Activated T-cell treated with anti-CD3 and anti-CD28 coated beads, Interleukin-2, amount 50 U/mL, for 72 hours (primary cell): ENCODE measurements at regions not wholly inside any gene's neighbourhood (a gene's known extent, or its start where the extent isn't known, plus 50 kb on each side); places are given as distances from the start of the nearest gene placed in this dataset.
A peak's percentile ranks its signal among the peaks of the same experiment; 100 is the strongest.
"Not testable (repeated sequence)": the region's sequence is repeated elsewhere in the genome, so short reads cannot be mapped to it uniquely, and the experiment has no call there.

Source experiments
- ATAC-seq, 2 donors: fragments of 150-1000 bp; cut with Tn5 transposase; replicated peaks in 1 of 2; 2 replicates each; pipeline ENCODE4 v1.10.0; 2021; ENCODE audit warnings: moderate library complexity in 2 of 2, mild to moderate bottlenecking in 1 of 2
- DNase-seq, 2 donors: peaks; one replicate each; pipeline ENCODE4 v3.0.0; 2021 to 2022; ENCODE audit warnings: mixed read lengths in 1 of 2
- H3K27ac Mint-ChIP-seq: one replicate; pipeline ENCODE4 v1.8.0; 2022; ENCODE audit warnings: mild to moderate bottlenecking, moderate library complexity, mixed read lengths
- H3K27me3 Mint-ChIP-seq: one replicate; pipeline ENCODE4 v1.8.0; 2022; ENCODE audit warnings: low read depth, mixed read lengths
- H3K36me3 Mint-ChIP-seq, 2 donors: one replicate each; pipeline ENCODE4 v1.8.0; 2022; ENCODE audit warnings: mixed read lengths in 2 of 2, mild to moderate bottlenecking in 1 of 2; ENCODE audit not compliant: insufficient read depth in 2 of 2
- H3K4me1 Mint-ChIP-seq: one replicate; pipeline ENCODE4 v1.8.0; 2022; ENCODE audit warnings: low read depth, mixed read lengths
- H3K4me3 Mint-ChIP-seq, 2 donors: one replicate each; pipeline ENCODE4 v1.8.0; 2022; ENCODE audit warnings: mild to moderate bottlenecking in 2 of 2, mixed read lengths in 2 of 2, moderate library complexity in 2 of 2
- H3K9me3 Mint-ChIP-seq, 2 donors: one replicate each; pipeline ENCODE4 v1.8.0; 2022; ENCODE audit warnings: mixed read lengths in 2 of 2

DNA sequence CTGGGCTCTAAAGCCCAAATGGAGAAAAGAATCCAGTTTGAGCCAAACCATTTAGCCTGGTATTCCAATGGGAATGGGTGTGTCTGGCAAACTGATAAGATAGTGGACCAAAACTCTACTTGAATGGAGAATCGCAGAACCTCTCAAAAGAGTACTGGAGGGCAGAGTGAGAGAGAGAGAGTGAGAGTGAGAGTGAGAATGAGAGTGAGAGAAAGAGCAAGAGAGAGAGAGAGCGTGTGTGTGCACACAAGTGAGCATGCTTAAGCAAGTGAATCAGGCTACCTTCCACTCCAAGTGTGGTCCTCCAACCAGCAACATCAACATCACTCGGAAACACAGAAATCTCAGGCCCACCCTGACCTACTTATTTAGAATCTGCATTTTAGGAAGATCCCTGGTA, 58.8 kb downstream of the UQCRFS1 start:
- ATAC-seq (no peak), DNase-seq (no peak)
- H3K4me3 Mint-ChIP-seq: no peak overlapping the region
- H3K4me1 Mint-ChIP-seq: no peaks in the 10 kb centered on the region
- H3K36me3 Mint-ChIP-seq: peaks cover 3 to 7% of the 10 kb centered on the region in 2 donors
- no peaks in the 10 kb centered on the region for H3K27me3 Mint-ChIP-seq
- H3K27ac Mint-ChIP-seq: no peak overlapping the region
- peaks cover 17 to 23% of the 10 kb centered on the region in 2 donors for H3K9me3 Mint-ChIP-seq

DNA sequence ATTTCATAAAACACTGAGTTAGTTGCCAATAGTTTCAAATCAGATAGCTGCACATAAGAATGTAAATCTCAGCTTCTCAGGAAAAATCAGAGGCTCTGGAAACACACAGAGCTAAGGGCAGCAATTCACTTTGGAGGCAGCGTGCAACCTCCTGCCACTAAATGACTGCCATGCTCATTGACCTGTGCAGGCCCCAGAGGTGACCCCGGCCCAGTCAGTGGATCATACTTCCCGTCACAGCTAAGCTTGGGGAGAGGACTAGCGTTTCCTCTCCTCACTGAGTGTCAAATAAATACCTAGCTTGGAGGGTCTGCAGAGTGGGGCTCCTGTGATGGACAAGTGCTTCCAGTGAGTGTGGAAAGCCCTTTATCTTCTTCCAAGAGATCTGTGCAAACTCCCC, 67.2 kb downstream of the UQCRFS1 start:
- ATAC-seq (no peak), DNase-seq (no peak)
- Mint-ChIP-seq H3K36me3 (no peaks in the 10 kb centered on the region), H3K4me1 (no peaks in the 10 kb centered on the region), H3K9me3 (peaks cover 1 to 2% of the 10 kb centered on the region in 2 donors), H3K4me3 (no peak overlapping the region), H3K27me3 (peaks cover 9% of the 10 kb centered on the region), H3K27ac (no peak overlapping the region)

DNA sequence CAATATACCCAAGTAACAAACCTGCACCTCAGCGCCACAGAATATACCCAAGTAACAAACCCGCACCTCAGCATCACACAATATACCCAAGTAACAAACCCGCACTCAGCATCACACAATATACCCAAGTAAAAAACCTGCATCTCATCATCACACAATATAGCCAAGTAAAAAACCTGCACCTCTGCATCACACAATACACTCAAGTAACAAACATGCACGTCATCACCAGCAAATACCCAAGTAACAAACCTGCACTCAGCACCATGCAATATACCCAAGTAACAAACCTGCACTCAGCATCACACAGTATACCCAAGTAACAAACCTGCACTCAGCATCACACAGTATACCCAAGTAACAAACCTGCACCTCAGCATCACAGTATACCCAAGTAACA, 69.8 kb downstream of the UQCRFS1 start:
- no peaks in the 10 kb centered on the region for H3K4me1 Mint-ChIP-seq
- H3K27ac Mint-ChIP-seq: no peak overlapping the region
- H3K36me3 Mint-ChIP-seq: peaks cover 3 to 4% of the 10 kb centered on the region in 2 donors
- H3K4me3 Mint-ChIP-seq: no peak overlapping the region
- peaks cover 1 to 14% of the 10 kb centered on the region in 2 donors for H3K9me3 Mint-ChIP-seq
- peaks cover 9% of the 10 kb centered on the region for H3K27me3 Mint-ChIP-seq
- no peak for DNase-seq
- no peak for ATAC-seq

DNA sequence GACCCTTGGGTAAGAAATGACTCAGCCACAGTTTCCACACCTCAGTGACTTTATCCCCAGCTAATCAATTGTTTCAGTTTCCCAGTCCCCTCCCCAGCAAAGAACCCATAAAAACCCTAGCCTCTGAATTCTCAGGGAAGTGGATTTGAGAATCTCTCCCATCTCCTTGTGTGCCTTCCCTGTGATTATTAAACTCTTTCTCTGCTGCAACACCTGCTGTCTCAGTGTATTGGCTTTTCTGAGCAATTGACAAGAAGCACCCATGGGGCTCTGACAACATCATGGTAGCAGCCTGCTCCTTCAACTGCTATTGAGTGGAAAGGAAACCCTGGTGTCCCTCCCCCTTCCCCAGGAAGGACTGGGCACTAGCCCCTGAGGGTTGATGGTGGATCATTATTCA, 73.7 kb downstream of the UQCRFS1 start:
- no peak for ATAC-seq
- H3K4me1 Mint-ChIP-seq: no peaks in the 10 kb centered on the region
- H3K36me3 Mint-ChIP-seq: peaks cover 5 to 12% of the 10 kb centered on the region in 2 donors
- no peak overlapping the region for H3K27ac Mint-ChIP-seq
- H3K27me3 Mint-ChIP-seq: peaks cover 1% of the 10 kb centered on the region
- no peak overlapping the region for H3K4me3 Mint-ChIP-seq
- peaks cover 15 to 22% of the 10 kb centered on the region in 2 donors for H3K9me3 Mint-ChIP-seq
- no peak for DNase-seq

DNA sequence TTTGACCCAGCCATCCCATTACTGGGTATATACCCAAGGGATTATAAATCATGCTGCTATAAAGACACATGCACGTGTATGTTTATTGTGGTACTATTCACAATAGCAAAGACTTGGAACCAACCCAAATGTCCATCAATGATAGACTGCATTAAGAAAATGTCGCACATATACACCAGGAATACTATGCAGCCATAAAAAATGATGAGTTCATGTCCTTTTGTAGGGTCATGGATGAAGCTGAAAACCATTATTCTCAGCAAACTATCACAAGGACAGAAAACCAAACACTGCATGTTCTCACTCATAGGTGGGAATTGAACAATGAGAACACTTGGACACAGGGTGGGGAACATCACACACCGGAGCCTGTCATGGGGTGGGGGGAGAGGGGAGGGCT, 74.7 kb downstream of the UQCRFS1 start:
- not testable (repeated sequence) for H3K27ac Mint-ChIP-seq, ATAC-seq, H3K27me3 Mint-ChIP-seq, H3K4me3 Mint-ChIP-seq, H3K4me1 Mint-ChIP-seq, DNase-seq
- H3K36me3 Mint-ChIP-seq: peaks cover 7 to 15% of the 10 kb centered on the region in 2 donors
- H3K9me3 Mint-ChIP-seq: peaks cover 17 to 27% of the 10 kb centered on the region in 2 donors

DNA sequence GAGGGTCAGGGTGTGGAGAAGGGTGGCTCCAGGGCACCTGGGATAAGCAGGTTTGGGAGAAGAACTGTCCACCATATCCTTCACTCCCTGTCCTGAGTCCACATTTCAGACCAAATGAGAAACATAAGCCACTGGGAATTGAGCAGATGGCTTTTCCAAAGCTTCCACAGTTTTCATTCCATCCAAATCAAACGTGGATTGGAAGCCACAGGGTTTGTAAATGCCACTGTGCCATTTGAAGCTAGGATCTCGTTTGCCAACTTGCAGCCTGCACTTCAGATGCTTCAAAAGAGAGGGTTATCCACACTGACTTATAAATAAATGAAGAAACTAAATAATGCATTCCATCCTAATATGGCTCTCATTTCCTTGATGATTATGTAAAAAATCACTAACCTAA, 81.5 kb downstream of the UQCRFS1 start:
- DNase-seq (no peak), ATAC-seq (no peak)
- Mint-ChIP-seq H3K4me3 (no peak overlapping the region), H3K4me1 (no peaks in the 10 kb centered on the region), H3K27ac (no peak overlapping the region), H3K9me3 (peaks cover 6 to 11% of the 10 kb centered on the region in 2 donors), H3K36me3 (peaks cover 4 to 6% of the 10 kb centered on the region in 2 donors), H3K27me3 (no peaks in the 10 kb centered on the region)

DNA sequence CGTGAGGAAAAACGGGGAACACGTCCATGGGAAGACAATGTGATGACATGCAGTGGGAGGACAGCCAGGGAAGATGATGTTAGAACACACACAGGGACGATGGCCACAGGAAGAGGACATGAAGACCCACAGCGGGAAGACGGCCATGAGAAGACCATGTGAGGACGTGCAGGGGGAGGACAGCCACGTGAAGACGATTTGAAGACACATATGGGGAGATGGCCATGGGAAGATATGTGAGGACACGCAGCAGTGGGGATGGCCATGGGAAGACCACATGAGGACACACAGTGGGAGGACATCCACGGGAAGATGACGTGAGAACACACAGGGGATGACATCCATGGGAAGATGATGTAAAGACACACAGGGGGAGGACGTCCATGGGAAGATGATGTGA, 83.8 kb downstream of the UQCRFS1 start:
- no peak overlapping the region for H3K27ac Mint-ChIP-seq
- H3K9me3 Mint-ChIP-seq: peaks cover 8 to 9% of the 10 kb centered on the region in 2 donors
- DNase-seq: no peak
- no peaks in the 10 kb centered on the region for H3K27me3 Mint-ChIP-seq
- peaks cover 1 to 3% of the 10 kb centered on the region in 2 donors for H3K36me3 Mint-ChIP-seq
- no peak for ATAC-seq
- H3K4me1 Mint-ChIP-seq: no peaks in the 10 kb centered on the region
- H3K4me3 Mint-ChIP-seq: no peak overlapping the region

DNA sequence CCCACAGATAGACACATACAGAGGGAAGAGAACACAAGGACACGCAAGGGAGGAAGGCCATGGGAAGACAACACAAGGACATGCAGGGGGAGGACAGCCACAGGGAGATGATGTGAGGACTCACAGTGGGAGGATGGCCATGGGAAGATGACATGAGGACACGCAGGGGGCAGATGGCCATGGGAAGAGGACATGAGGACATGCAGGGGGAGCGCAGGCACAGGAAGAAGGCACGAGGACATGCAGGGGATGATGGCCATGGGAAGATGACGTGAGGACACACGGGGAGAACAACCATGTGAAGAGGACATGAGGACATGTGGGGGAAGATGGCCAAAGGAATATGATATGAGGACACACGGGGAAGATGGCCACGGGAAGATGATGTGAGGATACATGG, 84.7 kb downstream of the UQCRFS1 start:
- no peaks in the 10 kb centered on the region for H3K27me3 Mint-ChIP-seq
- no peaks in the 10 kb centered on the region for H3K36me3 Mint-ChIP-seq
- H3K4me1 Mint-ChIP-seq: no peaks in the 10 kb centered on the region
- peaks cover 5 to 6% of the 10 kb centered on the region in 2 donors for H3K9me3 Mint-ChIP-seq
- H3K27ac Mint-ChIP-seq: no peak overlapping the region
- DNase-seq: no peak
- no peak for ATAC-seq
- H3K4me3 Mint-ChIP-seq: no peak overlapping the region

DNA sequence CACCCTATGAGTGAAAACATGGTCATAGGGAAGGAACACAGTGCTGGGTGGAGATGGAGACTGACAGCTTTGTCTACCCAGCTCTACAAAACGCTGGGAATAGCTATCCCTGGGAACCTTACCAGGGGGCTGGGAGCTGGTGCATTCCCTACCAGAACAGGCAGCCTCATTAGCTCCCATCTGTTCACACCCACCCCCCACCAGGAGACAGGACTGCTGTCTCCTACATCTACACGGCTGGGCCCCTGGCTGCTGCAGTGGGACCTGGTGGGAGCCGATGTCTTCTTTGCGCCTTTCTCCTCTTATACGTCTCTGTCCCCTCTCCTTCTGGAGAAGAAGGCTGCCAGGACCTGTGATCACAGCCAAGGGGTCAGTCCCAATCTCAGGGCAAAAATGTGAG, 90.8 kb downstream of the UQCRFS1 start:
- H3K9me3 Mint-ChIP-seq: peaks cover 6 to 9% of the 10 kb centered on the region in 2 donors
- no peak overlapping the region for H3K4me3 Mint-ChIP-seq
- H3K27ac Mint-ChIP-seq: no peak overlapping the region
- peaks cover 2% of the 10 kb centered on the region in 2 donors for H3K36me3 Mint-ChIP-seq
- H3K27me3 Mint-ChIP-seq: no peaks in the 10 kb centered on the region
- H3K4me1 Mint-ChIP-seq: no peaks in the 10 kb centered on the region
- DNase-seq: no peak
- no peak for ATAC-seq

DNA sequence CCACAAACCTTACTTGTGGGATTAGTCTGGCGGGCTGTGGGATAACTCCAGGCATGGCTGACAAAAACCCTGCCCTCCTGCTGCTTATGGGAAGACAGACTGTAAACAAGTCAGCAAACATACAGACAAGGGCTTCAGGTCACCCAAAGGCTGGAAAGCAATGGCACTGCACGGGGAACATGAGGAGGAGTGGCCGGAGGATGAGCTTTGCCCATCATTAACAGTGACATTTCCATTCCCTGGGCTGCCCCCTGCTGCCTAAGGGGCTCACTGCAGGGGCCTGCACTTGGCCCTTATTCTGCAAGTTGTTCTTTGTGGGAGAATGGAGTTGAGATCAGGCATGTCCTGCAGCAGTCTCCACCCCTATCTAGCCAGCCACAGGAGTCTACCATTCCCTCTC, 91.3 kb downstream of the UQCRFS1 start:
- H3K36me3 Mint-ChIP-seq: peaks cover 2% of the 10 kb centered on the region in 2 donors
- DNase-seq (peak in 1 of 2 donors; percentile 2), ATAC-seq (no peak)
- peaks cover 8 to 11% of the 10 kb centered on the region in 2 donors for H3K9me3 Mint-ChIP-seq
- no peaks in the 10 kb centered on the region for H3K4me1 Mint-ChIP-seq
- no peaks in the 10 kb centered on the region for H3K27me3 Mint-ChIP-seq
- no peak overlapping the region for H3K27ac Mint-ChIP-seq
- no peak overlapping the region for H3K4me3 Mint-ChIP-seq

DNA sequence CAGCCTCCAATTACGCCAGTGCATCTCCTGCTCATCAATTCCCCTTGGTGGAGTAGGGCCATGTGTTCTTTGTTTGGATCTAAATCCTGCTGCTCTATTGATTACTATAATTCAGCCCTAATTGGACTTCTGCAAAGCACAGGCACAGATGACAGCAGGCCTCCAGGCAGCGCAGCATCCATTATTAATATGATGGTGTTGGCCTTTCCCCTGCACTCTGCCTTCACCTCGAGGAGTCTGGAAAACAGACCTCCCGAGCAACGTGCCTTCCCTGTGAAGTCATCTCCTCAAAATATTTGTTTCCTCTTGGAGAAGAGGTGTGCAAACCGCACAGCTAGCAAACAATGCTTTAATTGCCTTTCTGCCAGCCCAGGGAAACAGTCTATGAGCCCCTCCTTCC, 92.5 kb downstream of the UQCRFS1 start:
- H3K4me1 Mint-ChIP-seq: no peaks in the 10 kb centered on the region
- no peak overlapping the region for H3K4me3 Mint-ChIP-seq
- ATAC-seq (no peak), DNase-seq (no peak)
- H3K36me3 Mint-ChIP-seq: peaks cover 2% of the 10 kb centered on the region in 2 donors
- H3K27me3 Mint-ChIP-seq: no peaks in the 10 kb centered on the region
- H3K27ac Mint-ChIP-seq: no peak overlapping the region
- H3K9me3 Mint-ChIP-seq: peaks cover 8 to 11% of the 10 kb centered on the region in 2 donors

DNA sequence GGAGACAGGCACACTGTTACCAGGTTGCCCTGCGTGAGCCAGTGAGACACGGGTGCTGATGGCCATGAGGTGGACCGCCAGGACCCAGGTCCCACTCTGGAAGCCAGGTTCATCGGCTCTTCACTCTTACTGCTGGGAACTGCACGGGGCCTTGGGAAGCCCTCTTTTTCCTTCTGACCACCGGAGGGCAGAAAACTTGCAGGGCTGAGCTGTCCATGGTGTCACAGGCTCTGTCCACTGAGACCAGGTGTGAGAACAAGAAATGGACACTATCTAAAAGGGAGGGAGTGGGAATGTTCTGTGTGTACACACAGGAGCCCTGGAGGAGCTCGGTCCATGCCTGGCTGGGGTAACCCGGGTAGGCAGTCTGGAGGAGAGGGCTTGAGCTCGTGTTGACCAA, 93.4 kb downstream of the UQCRFS1 start:
- ATAC-seq (no peak), DNase-seq (no peak)
- Mint-ChIP-seq H3K27ac (no peak overlapping the region), H3K4me1 (no peaks in the 10 kb centered on the region), H3K27me3 (no peaks in the 10 kb centered on the region), H3K4me3 (no peak overlapping the region), H3K36me3 (peaks cover 2% of the 10 kb centered on the region in 2 donors), H3K9me3 (peaks cover 3 to 5% of the 10 kb centered on the region in 2 donors)

DNA sequence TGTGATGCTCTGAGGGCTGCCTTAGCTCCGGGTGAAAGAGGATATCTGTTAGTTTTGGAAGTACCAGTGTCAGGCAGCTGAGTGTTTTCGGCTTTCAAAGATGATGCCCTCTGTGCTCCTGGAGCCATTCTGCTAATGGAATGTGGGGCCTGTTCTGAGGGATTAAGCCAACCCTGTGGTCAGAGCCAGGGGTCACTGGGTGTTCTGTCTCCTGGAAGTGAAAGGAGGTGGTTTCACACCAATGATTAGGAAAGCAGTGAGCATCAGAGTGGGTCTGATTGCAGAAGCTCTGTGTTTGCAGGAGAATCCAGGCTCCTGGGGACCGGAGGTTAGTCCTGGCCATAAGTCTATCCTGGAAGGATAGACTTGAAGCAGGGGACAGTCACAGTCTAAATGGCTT, 94.6 kb downstream of the UQCRFS1 start:
- ATAC-seq: no peak
- Mint-ChIP-seq H3K27me3 (no peaks in the 10 kb centered on the region), H3K4me1 (no peaks in the 10 kb centered on the region), H3K9me3 (peaks cover 3 to 5% of the 10 kb centered on the region in 2 donors), H3K4me3 (no peak overlapping the region), H3K36me3 (peaks cover 2% of the 10 kb centered on the region in 2 donors), H3K27ac (no peak overlapping the region)
- DNase-seq: no peak

DNA sequence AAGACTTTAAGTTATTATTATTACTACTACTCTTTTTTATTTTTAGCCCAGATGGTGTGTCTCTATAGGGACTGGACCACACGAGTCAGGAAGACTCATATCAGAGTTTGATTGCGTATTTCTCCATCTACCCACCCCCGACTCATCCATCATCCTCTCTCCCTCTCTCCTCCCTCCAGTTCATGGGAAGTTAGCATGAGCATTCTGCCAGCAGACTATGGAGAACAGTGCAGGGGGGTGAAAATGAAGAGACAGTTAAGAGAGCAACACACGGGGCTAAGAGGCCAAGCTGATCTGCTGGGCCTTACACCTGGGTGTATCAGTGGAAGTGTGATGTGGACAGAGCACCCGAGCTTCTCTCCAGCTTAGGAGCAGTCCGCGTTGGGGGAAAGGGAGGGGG, 95.0 kb downstream of the UQCRFS1 start:
- ATAC-seq (no peak), DNase-seq (no peak)
- Mint-ChIP-seq H3K4me1 (no peaks in the 10 kb centered on the region), H3K27me3 (no peaks in the 10 kb centered on the region), H3K9me3 (peaks cover 2 to 4% of the 10 kb centered on the region in 2 donors), H3K36me3 (peaks cover under 1 to 1% of the 10 kb centered on the region in 2 donors), H3K27ac (no peak overlapping the region), H3K4me3 (no peak overlapping the region)
